SK-N-SH treated with all-trans-retinoic acid at 6 μM for 48 hours (cell line): ENCODE measurements at regions not wholly inside any gene's neighbourhood (a gene's known extent, or its start where the extent isn't known, plus 50 kb on each side); places are given as distances from the start of the nearest gene placed in this dataset.

ENCODE experiments used
- ATAC-seq: fragments of 200-7000 bp; cut with Tn5 transposase; 3 replicates; pipeline ENCODE4 v1.9.1; 2020; ENCODE audit warnings: mild to moderate bottlenecking, moderate library complexity
- ARNTL ChIP-seq: fragments of 450-650 bp; formaldehyde crosslinking; IDR thresholded peaks from 2 replicates; pipeline ENCODE4 v1.5.0; 2020; ENCODE audit warnings: low read depth, mild to moderate bottlenecking, moderate library complexity, borderline replicate concordance
- ESRRG ChIP-seq: fragments of 250-450 bp; sonication (Bioruptor Pico); IDR thresholded peaks from 2 replicates; pipeline ENCODE4 v1.6.1; 2021; ENCODE audit warnings: mild to moderate bottlenecking
- GLIS3 ChIP-seq: fragments of 250-450 bp; sonication (Bioruptor Pico); IDR thresholded peaks from 2 replicates; pipeline ENCODE4 v1.5.0; 2020; ENCODE audit warnings: mild to moderate bottlenecking, moderate library complexity
- ISL1 ChIP-seq: fragments of 250-450 bp; sonication (Bioruptor Pico); IDR thresholded peaks from 2 replicates; pipeline ENCODE4 v2.1.2; 2022; ENCODE audit warnings: mild to moderate bottlenecking, moderate library complexity
- OSR1 ChIP-seq: fragments of 250-450 bp; sonication (Bioruptor Pico); IDR thresholded peaks from 2 replicates; pipeline ENCODE4 v1.8.0; 2022; ENCODE audit warnings: moderate library complexity, mild to moderate bottlenecking, inconsistent platforms
- PPARA ChIP-seq: fragments of 250-450 bp; sonication (Bioruptor Pico); IDR thresholded peaks from 2 replicates; pipeline ENCODE4 v1.5.0; 2020; ENCODE audit warnings: mild to moderate bottlenecking, borderline replicate concordance
- SNAI2 ChIP-seq: fragments of 250-450 bp; sonication (Bioruptor Pico); IDR thresholded peaks from 2 replicates; pipeline ENCODE4 v1.5.0; 2020; ENCODE audit warnings: mild to moderate bottlenecking, moderate library complexity
- TCF4 ChIP-seq: fragments of 250-450 bp; sonication (Bioruptor Pico); IDR thresholded peaks from 2 replicates; pipeline ENCODE4 v1.8.0; 2021; ENCODE audit warnings: mild to moderate bottlenecking, moderate library complexity, borderline replicate concordance
- TOX ChIP-seq: fragments of 250-450 bp; sonication (Bioruptor Pico); IDR thresholded peaks from 2 replicates; pipeline ENCODE4 v1.8.0; 2021; ENCODE audit warnings: mild to moderate bottlenecking, moderate library complexity, borderline replicate concordance
- ZFP3 ChIP-seq: fragments of 250-450 bp; sonication (Bioruptor Pico); IDR thresholded peaks from 2 replicates; pipeline ENCODE4 v1.5.0; 2020; ENCODE audit warnings: mild to moderate bottlenecking, moderate library complexity
- ZFP30 ChIP-seq: fragments of 450-650 bp; formaldehyde crosslinking; IDR thresholded peaks from 2 replicates; pipeline ENCODE4 v1.5.0; 2022; ENCODE audit warnings: mild to moderate bottlenecking, moderate library complexity
- ZNF565 ChIP-seq: fragments of 450-650 bp; formaldehyde crosslinking; conservative IDR thresholded peaks from 2 replicates; pipeline ENCODE4 v1.5.0; 2020; ENCODE audit warnings: low read depth, mild to moderate bottlenecking, moderate library complexity
- ZNF8 ChIP-seq: fragments of 450-650 bp; formaldehyde crosslinking; IDR thresholded peaks from 2 replicates; pipeline ENCODE4 v1.5.0; 2020; ENCODE audit warnings: mild to moderate bottlenecking, moderate library complexity
- TF ChIP-seq, protein P1 (sequence below): fragments of 250-450 bp; sonication (Bioruptor Pico); IDR thresholded peaks from 2 replicates; pipeline ENCODE4 v1.5.0; 2020; ENCODE audit warnings: mild to moderate bottlenecking, moderate library complexity
- TF ChIP-seq, protein P2 (sequence below): fragments of 250-450 bp; sonication (Bioruptor Pico); IDR thresholded peaks from 2 replicates; pipeline ENCODE4 v1.8.0; 2021; ENCODE audit warnings: low read depth, mild to moderate bottlenecking, moderate library complexity, borderline replicate concordance
- TF ChIP-seq, protein P3 (sequence below): fragments of 250-450 bp; sonication (Bioruptor Pico); IDR thresholded peaks from 2 replicates; pipeline ENCODE4 v1.5.1; 2020; ENCODE audit warnings: low read depth, mild to moderate bottlenecking, moderate library complexity
- TF ChIP-seq, protein P4 (sequence below): fragments of 250-450 bp; sonication (Bioruptor Pico); IDR thresholded peaks from 2 replicates; pipeline ENCODE4 v1.8.0; 2020; ENCODE audit warnings: mild to moderate bottlenecking, moderate library complexity, borderline replicate concordance

DNA sequence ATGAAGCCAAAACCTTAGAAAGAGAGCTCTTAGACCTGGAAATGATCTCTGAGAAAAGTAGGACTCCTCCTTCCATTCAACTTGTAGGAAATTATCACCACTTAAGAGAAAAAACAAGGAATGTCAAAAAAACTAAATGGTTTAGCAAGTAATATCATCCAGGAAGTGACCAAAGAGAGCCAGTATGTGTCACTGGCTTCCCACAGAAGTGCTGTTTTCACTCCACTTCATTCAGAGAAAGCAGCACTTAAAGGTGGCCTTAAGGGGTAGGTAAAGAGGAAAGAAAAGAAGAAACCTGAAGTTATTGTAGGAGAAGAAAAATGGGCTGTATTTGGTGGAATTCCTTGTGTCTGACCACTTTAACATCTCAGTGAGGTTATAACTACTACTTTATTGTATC is 414.4 kb upstream of the ETAA1 start:
- ATAC-seq, result no peak
- no peak for TF ChIP-seq OSR1 (CRISPR knock-in tag)
- TF ChIP-seq, protein P1, sequence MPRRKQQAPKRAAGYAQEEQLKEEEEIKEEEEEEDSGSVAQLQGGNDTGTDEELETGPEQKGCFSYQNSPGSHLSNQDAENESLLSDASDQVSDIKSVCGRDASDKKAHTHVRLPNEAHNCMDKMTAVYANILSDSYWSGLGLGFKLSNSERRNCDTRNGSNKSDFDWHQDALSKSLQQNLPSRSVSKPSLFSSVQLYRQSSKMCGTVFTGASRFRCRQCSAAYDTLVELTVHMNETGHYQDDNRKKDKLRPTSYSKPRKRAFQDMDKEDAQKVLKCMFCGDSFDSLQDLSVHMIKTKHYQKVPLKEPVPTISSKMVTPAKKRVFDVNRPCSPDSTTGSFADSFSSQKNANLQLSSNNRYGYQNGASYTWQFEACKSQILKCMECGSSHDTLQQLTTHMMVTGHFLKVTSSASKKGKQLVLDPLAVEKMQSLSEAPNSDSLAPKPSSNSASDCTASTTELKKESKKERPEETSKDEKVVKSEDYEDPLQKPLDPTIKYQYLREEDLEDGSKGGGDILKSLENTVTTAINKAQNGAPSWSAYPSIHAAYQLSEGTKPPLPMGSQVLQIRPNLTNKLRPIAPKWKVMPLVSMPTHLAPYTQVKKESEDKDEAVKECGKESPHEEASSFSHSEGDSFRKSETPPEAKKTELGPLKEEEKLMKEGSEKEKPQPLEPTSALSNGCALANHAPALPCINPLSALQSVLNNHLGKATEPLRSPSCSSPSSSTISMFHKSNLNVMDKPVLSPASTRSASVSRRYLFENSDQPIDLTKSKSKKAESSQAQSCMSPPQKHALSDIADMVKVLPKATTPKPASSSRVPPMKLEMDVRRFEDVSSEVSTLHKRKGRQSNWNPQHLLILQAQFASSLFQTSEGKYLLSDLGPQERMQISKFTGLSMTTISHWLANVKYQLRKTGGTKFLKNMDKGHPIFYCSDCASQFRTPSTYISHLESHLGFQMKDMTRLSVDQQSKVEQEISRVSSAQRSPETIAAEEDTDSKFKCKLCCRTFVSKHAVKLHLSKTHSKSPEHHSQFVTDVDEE, result no peak
- no peak for TF ChIP-seq ZNF8 (CRISPR knock-in tag)
- no peak for TF ChIP-seq TCF4
- TF ChIP-seq, protein P2, sequence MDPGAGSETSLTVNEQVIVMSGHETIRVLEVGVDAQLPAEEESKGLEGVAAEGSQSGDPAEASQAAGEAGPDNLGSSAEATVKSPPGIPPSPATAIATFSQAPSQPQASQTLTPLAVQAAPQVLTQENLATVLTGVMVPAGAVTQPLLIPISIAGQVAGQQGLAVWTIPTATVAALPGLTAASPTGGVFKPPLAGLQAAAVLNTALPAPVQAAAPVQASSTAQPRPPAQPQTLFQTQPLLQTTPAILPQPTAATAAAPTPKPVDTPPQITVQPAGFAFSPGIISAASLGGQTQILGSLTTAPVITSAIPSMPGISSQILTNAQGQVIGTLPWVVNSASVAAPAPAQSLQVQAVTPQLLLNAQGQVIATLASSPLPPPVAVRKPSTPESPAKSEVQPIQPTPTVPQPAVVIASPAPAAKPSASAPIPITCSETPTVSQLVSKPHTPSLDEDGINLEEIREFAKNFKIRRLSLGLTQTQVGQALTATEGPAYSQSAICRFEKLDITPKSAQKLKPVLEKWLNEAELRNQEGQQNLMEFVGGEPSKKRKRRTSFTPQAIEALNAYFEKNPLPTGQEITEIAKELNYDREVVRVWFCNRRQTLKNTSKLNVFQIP, result no peak
- no peak for TF ChIP-seq SNAI2
- TF ChIP-seq, protein P3, sequence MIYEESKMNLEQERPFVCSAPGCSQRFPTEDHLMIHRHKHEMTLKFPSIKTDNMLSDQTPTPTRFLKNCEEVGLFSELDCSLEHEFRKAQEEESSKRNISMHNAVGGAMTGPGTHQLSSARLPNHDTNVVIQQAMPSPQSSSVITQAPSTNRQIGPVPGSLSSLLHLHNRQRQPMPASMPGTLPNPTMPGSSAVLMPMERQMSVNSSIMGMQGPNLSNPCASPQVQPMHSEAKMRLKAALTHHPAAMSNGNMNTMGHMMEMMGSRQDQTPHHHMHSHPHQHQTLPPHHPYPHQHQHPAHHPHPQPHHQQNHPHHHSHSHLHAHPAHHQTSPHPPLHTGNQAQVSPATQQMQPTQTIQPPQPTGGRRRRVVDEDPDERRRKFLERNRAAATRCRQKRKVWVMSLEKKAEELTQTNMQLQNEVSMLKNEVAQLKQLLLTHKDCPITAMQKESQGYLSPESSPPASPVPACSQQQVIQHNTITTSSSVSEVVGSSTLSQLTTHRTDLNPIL, result no peak
- TF ChIP-seq, protein P4, sequence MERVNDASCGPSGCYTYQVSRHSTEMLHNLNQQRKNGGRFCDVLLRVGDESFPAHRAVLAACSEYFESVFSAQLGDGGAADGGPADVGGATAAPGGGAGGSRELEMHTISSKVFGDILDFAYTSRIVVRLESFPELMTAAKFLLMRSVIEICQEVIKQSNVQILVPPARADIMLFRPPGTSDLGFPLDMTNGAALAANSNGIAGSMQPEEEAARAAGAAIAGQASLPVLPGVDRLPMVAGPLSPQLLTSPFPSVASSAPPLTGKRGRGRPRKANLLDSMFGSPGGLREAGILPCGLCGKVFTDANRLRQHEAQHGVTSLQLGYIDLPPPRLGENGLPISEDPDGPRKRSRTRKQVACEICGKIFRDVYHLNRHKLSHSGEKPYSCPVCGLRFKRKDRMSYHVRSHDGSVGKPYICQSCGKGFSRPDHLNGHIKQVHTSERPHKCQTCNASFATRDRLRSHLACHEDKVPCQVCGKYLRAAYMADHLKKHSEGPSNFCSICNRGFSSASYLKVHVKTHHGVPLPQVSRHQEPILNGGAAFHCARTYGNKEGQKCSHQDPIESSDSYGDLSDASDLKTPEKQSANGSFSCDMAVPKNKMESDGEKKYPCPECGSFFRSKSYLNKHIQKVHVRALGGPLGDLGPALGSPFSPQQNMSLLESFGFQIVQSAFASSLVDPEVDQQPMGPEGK (CRISPR knock-in tag), result no peak
- no peak for TF ChIP-seq ARNTL (CRISPR knock-in tag)

DNA sequence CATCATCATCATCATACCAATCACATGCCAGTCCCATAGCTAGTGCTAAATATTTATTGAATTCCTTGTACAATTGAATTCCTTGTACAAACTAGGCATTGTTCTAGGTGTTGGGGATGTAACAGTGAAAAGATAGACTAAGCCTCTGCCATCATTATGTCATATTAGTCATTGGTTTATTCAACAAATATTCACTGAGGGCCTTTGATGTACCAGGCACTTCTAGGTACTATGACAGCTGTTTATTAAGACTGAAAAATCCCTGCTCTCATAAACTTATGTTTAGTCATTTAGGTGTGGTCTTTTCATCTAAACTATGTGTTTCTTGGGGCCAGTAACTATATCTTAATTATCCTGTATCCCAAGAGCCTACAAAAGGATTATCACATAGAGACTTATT is 412.3 kb upstream of the ETAA1 start:
- TF ChIP-seq ISL1, result no peak
- TF ChIP-seq, protein P4 (CRISPR knock-in tag), result no peak
- no peak for TF ChIP-seq ZFP3 (CRISPR knock-in tag)
- no peak for TF ChIP-seq TCF4
- TF ChIP-seq ZFP30 (CRISPR knock-in tag), result no peak
- TF ChIP-seq OSR1 (CRISPR knock-in tag), result no peak
- no peak for TF ChIP-seq PPARA (CRISPR knock-in tag)
- no peak for TF ChIP-seq TOX (CRISPR knock-in tag)
- no peak for TF ChIP-seq GLIS3 (CRISPR knock-in tag)
- no peak for TF ChIP-seq ARNTL (CRISPR knock-in tag)
- TF ChIP-seq, all 23 proteins: peak for 0
- ATAC-seq, result no peak

DNA sequence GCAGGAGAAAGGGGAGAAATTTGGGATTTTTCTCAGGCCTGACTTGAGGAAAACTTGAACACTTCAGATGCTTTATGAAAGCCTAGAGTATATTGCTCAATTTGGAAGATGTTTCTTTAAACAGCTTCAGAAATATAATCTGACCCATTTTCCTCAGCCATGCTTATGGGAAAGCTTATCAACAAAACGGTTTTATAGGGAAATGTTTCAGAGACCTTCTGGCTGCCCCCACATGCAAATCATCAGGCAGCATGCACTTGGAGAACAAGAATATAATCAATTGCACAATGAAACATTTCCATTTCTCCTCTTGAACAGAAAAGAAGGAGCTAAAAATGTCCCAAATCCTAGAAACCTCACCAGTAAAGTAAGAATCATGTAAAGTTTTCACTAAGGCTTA is 411.2 kb upstream of the ETAA1 start:
- TF ChIP-seq PPARA (CRISPR knock-in tag), result no peak
- no peak for TF ChIP-seq ESRRG
- no peak for ATAC-seq

DNA sequence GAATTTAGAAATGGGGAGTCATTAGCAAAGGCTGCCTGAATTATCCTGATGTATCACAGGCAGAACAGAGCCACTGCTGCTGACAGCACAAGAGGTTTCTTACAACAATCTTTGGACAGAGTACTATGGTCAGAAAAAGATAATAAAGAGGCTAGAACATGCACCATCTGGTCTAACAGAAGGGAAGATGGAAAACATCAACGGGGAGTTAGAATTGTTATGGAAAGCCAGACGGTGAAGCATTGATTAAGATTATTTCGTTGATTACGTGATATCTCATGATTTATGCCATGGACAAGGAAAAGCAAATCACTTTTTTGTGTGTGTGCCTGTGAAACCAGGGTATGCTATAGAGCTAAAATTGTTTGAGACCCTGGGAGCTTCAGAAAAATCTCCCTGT is 409.4 kb upstream of the ETAA1 start:
- no peak for ATAC-seq
- TF ChIP-seq, protein P1, result peak; percentile 88
- TF ChIP-seq TCF4 (peak; percentile 89), ZNF565 (no peak), TOX (CRISPR knock-in tag) (no peak), ESRRG (no peak)
- TF ChIP-seq, protein P2, result no peak
